Neutrophil (primary cell): ENCODE measurements at regions not wholly inside any gene's neighbourhood (a gene's known extent, or its start where the extent isn't known, plus 50 kb on each side); places are given as distances from the start of the nearest gene placed in this dataset.

Experiments used
- H3K27ac ChIP-seq: fragments of 200-600 bp; sonication (generic); 2 replicates; pipeline ENCODE4 v1.5.1; 2016; ENCODE audit warnings: mild to moderate bottlenecking, moderate library complexity
- H3K27me3 ChIP-seq: fragments of 200-600 bp; sonication (generic); 2 replicates; pipeline ENCODE4 v1.6.0; 2016; ENCODE audit warnings: mild to moderate bottlenecking
- H3K36me3 ChIP-seq: fragments of 200-600 bp; sonication (generic); 2 replicates; pipeline ENCODE4 v1.5.1; 2017
- H3K4me1 ChIP-seq, 2 experiments: fragments of 200-600 bp in 1 of 2; sonication (generic) in 1 of 2; 1 replicate in 1 of 2; 2 replicates in 1 of 2; pipeline versions ENCODE4 v1.5.1 to v1.6.1; 2013 to 2016; ENCODE audit warnings: low read depth in 1 of 2, low read length in 1 of 2, mild to moderate bottlenecking in 1 of 2, moderate library complexity in 1 of 2; ENCODE audit not compliant: control insufficient read depth in 1 of 2, insufficient read depth in 1 of 2
- H3K4me3 ChIP-seq, 2 experiments: fragments of 200-600 bp in 1 of 2; sonication (generic) in 1 of 2; 1 replicate in 1 of 2; 2 replicates in 1 of 2; pipeline ENCODE4 v1.5.1; 2013 to 2016; ENCODE audit warnings: low read depth in 1 of 2, low read length in 1 of 2, mild to moderate bottlenecking in 1 of 2, moderate library complexity in 1 of 2
- H3K9me3 ChIP-seq: fragments of 200-600 bp; sonication (generic); 2 replicates; pipeline ENCODE4 v1.5.1; 2016
- CTCF ChIP-seq: fragments of 200-600 bp; sonication (generic); IDR thresholded peaks from 2 replicates; pipeline ENCODE4 v1.5.1; 2016; ENCODE audit warnings: antibody characterized with exemption

- no peaks in the 10 kb centered on the region for H3K9me3 ChIP-seq
- H3K36me3 ChIP-seq, result no peaks in the 10 kb centered on the region
- no peaks in the 10 kb centered on the region for H3K27me3 ChIP-seq
- H3K4me3 ChIP-seq, result no peak overlapping the region
- peaks cover 4 to 10% of the 10 kb centered on the region in 2 experiments for H3K4me1 ChIP-seq
- no peak for TF ChIP-seq CTCF
- H3K27ac ChIP-seq, result no peak overlapping the region
Measured at GRCh38 chr9:27703216-27703980, 130.1 kb upstream of the C9orf72 start.

GRCh38 chr9:27711241-27711640 is 138.0 kb upstream of the C9orf72 start:
- Histone ChIP-seq H3K9me3 (no peaks in the 10 kb centered on the region), H3K4me3 (no peak overlapping the region), H3K36me3 (no peaks in the 10 kb centered on the region), H3K27ac (no peak overlapping the region), H3K27me3 (no peaks in the 10 kb centered on the region), H3K4me1 (no peaks in the 10 kb centered on the region)
- TF ChIP-seq CTCF, result no peak

DNA sequence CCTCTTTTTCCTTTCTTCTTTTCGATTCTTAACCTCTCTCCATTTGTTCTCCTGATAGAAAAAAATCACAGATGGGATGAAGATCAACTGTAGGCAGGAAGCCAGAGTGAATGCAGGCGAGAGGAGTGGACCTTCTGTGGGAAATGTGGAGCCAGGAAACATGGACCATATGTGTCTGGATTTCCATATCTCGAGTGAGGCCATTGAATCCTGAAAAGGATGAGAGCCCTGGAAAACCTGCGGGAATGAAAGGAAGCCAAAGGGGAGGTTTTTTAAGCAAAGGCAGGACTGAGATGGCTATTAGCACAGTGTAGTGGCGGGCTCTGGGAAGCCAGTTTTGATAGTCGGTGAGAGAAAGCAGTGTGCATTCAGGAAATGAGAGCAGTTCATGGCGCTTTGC is 139.5 kb upstream of the C9orf72 start:
- TF ChIP-seq CTCF, result no peak
- Histone ChIP-seq H3K27ac (no peak overlapping the region), H3K27me3 (no peaks in the 10 kb centered on the region), H3K4me1 (no peaks in the 10 kb centered on the region), H3K36me3 (no peaks in the 10 kb centered on the region), H3K9me3 (no peaks in the 10 kb centered on the region), H3K4me3 (no peak overlapping the region)

DNA sequence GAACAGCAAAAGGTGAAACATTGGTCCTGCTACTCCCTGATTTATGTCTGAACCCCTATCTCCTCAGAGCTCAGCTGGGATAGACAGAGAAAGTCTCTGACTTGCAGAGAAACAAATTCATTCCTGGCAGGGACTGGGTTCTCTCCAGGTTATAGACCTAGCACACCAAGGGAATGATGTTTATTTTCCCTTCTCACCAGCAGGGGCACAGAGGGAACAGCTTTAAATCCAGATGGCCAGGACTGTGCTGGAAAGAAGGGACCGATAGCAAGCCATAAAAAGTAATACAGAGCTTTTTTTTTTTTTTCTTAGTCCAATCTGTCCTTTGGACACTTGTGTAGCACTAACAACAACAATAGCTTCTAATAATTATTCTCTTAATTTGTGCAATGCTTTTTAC is 141.1 kb upstream of the C9orf72 start:
- no peaks in the 10 kb centered on the region for H3K4me1 ChIP-seq
- H3K9me3 ChIP-seq, result no peaks in the 10 kb centered on the region
- H3K27me3 ChIP-seq, result no peaks in the 10 kb centered on the region
- no peak overlapping the region for H3K4me3 ChIP-seq
- H3K36me3 ChIP-seq, result no peaks in the 10 kb centered on the region
- no peak for TF ChIP-seq CTCF
- no peak overlapping the region for H3K27ac ChIP-seq

DNA sequence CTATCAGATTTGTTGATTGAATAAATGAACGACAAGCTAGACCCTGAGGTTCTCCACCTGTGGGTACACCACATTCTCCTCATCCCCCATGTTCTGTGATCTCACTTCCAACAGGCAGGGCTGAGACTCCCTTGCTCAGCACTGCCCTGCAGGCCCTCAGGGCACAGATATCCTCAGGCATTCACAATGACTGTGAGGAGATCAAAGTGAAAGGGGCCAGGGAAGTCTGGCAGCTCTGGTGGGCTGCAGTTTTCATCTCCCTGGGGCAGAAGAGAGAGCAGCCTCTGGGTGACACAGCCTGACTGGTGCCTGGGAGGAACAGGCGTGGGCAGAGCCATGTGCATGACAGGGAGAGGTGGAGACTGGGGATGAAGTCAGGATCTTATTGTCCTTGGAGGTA is 142.4 kb upstream of the C9orf72 start:
- Histone ChIP-seq H3K9me3 (no peaks in the 10 kb centered on the region), H3K4me3 (no peak overlapping the region), H3K36me3 (no peaks in the 10 kb centered on the region), H3K4me1 (no peaks in the 10 kb centered on the region), H3K27me3 (no peaks in the 10 kb centered on the region), H3K27ac (no peak overlapping the region)
- no peak for TF ChIP-seq CTCF
